Muscle layer of colon (tissue), 2 donors: ENCODE measurements at regions not wholly inside any gene's neighbourhood (a gene's known extent, or its start where the extent isn't known, plus 50 kb on each side); places are given as distances from the start of the nearest gene placed in this dataset.

Experiments used
- H3K27ac ChIP-seq: one replicate; pipeline ENCODE4 v1.7.0; 2013; ENCODE audit warnings: low read depth, mild to moderate bottlenecking, low read length, moderate library complexity
- H3K27me3 ChIP-seq, 2 donors: one replicate each; pipeline ENCODE4 v1.7.0; 2013; ENCODE audit warnings: low read length in 2 of 2, mild to moderate bottlenecking in 2 of 2; ENCODE audit not compliant: insufficient read depth in 2 of 2, control insufficient read depth in 1 of 2
- H3K36me3 ChIP-seq: one replicate; pipeline ENCODE4 v1.7.0; 2013; ENCODE audit warnings: mild to moderate bottlenecking, low read length; ENCODE audit not compliant: insufficient read depth
- H3K4me1 ChIP-seq: one replicate; pipeline ENCODE4 v1.7.0; 2013; ENCODE audit warnings: mild to moderate bottlenecking, low read length; ENCODE audit not compliant: insufficient read depth
- H3K4me3 ChIP-seq, 2 donors: one replicate each; pipeline ENCODE4 v1.7.0; 2013; ENCODE audit warnings: low read length in 2 of 2, low read depth in 1 of 2, mild to moderate bottlenecking in 1 of 2, moderate library complexity in 1 of 2
- H3K9ac ChIP-seq: one replicate; pipeline ENCODE4 v1.7.0; 2013; ENCODE audit warnings: low read length
- H3K9me3 ChIP-seq: one replicate; pipeline ENCODE4 v1.7.0; 2013; ENCODE audit warnings: mild to moderate bottlenecking, low read length
- donor health status: abdominal sarcoma.
- donor health status: Adenocarcinoma of cecum.

- Histone ChIP-seq H3K9ac (no peak overlapping the region), H3K27ac (no peak overlapping the region), H3K4me1 (no peaks in the 10 kb centered on the region), H3K4me3 (no peak overlapping the region), H3K27me3 (no peaks in the 10 kb centered on the region), H3K36me3 (no peaks in the 10 kb centered on the region), H3K9me3 (no peaks in the 10 kb centered on the region)
Measured at GRCh38 chr11:134538742-134539141, 126.7 kb upstream of the B3GAT1 start.

- Histone ChIP-seq H3K27ac (no peak overlapping the region), H3K9ac (no peak overlapping the region), H3K36me3 (no peaks in the 10 kb centered on the region), H3K4me1 (no peaks in the 10 kb centered on the region), H3K9me3 (no peaks in the 10 kb centered on the region), H3K27me3 (no peaks in the 10 kb centered on the region), H3K4me3 (no peak overlapping the region)
Measured at GRCh38 chr11:134537941-134538340, 125.9 kb upstream of the B3GAT1 start.

- Histone ChIP-seq H3K9me3 (no peaks in the 10 kb centered on the region), H3K4me3 (no peak overlapping the region), H3K27me3 (no peaks in the 10 kb centered on the region), H3K27ac (no peak overlapping the region), H3K4me1 (no peaks in the 10 kb centered on the region), H3K36me3 (no peaks in the 10 kb centered on the region), H3K9ac (no peak overlapping the region)
Measured at GRCh38 chr11:134537296-134537695, 125.3 kb upstream of the B3GAT1 start.

GRCh38 chr11:134536677-134537076, 124.6 kb upstream of the B3GAT1 start:
- no peaks in the 10 kb centered on the region for H3K36me3 ChIP-seq
- no peak overlapping the region for H3K27ac ChIP-seq
- no peaks in the 10 kb centered on the region for H3K9me3 ChIP-seq
- no peaks in the 10 kb centered on the region for H3K4me1 ChIP-seq
- no peak overlapping the region for H3K9ac ChIP-seq
- no peak overlapping the region for H3K4me3 ChIP-seq
- no peaks in the 10 kb centered on the region for H3K27me3 ChIP-seq

- Histone ChIP-seq H3K4me3 (no peak overlapping the region), H3K36me3 (no peaks in the 10 kb centered on the region), H3K9me3 (no peaks in the 10 kb centered on the region), H3K4me1 (no peaks in the 10 kb centered on the region), H3K27ac (no peak overlapping the region), H3K9ac (no peak overlapping the region), H3K27me3 (no peaks in the 10 kb centered on the region)
Measured at GRCh38 chr11:134536219-134536618, 124.2 kb upstream of the B3GAT1 start.

DNA sequence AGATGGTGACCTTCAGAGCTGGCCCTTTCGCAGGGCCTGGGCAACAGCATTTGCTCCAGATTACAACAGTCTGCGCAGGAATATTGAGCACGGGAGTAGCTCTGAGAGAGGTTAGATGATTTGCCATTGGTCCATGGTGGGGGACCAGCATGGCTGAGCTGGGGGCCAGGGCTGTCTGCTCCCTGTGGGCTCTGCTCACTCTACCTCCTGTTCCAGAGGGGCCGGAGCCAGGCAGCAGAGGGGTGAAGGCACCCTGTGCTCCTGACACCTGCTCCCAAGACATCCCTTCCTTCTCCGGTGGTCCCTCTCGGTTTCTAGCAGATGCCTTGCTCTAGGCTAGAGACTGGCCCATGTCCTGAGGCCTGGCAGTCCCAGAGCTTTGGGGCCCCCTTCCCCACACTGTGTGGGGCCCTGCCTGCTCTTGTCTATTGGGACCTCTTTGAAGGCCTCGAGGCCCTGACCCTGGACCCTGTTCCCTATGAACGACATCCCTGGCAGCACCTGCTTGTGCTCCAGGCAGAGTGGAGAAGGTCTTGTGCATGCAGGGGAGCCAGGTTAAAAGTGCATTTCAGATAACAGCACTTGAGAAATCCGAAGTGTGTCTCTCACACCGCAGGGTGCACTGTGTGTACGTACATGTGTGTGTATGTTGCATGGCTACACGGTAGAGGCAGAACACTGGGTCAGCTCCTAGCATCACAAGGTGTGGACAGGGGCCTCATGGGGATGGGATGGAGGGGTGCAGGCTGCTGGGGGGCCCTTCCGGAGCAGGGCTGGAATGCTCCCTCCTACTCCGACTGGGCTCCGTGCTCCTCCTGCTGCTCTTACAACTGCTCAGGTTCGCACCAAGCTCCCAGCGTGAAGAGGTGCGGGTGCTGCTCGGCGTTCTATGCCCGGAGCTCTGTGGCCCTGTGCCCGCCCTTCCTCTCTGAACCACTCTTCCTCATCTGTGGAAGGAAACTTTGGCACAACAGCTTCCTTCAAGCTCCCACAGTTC, 123.3 kb upstream of the B3GAT1 start:
- H3K27me3 ChIP-seq = no peaks in the 10 kb centered on the region
- no peak overlapping the region for H3K4me3 ChIP-seq
- H3K9me3 ChIP-seq = no peaks in the 10 kb centered on the region
- H3K9ac ChIP-seq = no peak overlapping the region
- H3K27ac ChIP-seq = no peak overlapping the region
- no peaks in the 10 kb centered on the region for H3K36me3 ChIP-seq
- H3K4me1 ChIP-seq = no peaks in the 10 kb centered on the region

DNA sequence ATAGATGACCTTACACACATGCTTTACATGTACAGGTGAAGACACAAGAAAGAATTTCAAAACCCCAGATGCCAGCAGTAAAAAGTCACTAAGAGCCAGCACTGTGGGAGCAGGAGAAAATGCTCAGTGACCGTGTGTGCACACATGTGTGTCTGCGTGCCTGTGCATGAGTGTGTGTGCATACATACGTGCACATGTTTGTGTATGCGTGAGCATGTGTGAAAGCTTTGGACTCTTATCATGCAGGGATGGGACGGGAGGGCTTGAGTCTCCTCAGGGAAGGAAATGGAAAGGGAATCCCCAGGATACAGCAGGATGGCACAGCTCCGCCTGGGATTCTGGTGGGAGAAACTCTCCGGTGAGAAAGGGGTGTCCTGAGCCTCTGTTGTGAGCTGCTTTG, 121.5 kb upstream of the B3GAT1 start:
- H3K4me3 ChIP-seq = no peak overlapping the region
- no peaks in the 10 kb centered on the region for H3K36me3 ChIP-seq
- no peaks in the 10 kb centered on the region for H3K4me1 ChIP-seq
- H3K9me3 ChIP-seq = no peaks in the 10 kb centered on the region
- no peak overlapping the region for H3K9ac ChIP-seq
- no peak overlapping the region for H3K27ac ChIP-seq
- no peaks in the 10 kb centered on the region for H3K27me3 ChIP-seq

GRCh38 chr11:134532921-134533421, 120.9 kb upstream of the B3GAT1 start:
- Histone ChIP-seq H3K4me1 (no peaks in the 10 kb centered on the region), H3K9me3 (no peaks in the 10 kb centered on the region), H3K27me3 (peaks cover 0 to under 1% of the 10 kb centered on the region in 2 donors), H3K9ac (no peak overlapping the region), H3K4me3 (no peak overlapping the region), H3K27ac (no peak overlapping the region), H3K36me3 (no peaks in the 10 kb centered on the region)

DNA sequence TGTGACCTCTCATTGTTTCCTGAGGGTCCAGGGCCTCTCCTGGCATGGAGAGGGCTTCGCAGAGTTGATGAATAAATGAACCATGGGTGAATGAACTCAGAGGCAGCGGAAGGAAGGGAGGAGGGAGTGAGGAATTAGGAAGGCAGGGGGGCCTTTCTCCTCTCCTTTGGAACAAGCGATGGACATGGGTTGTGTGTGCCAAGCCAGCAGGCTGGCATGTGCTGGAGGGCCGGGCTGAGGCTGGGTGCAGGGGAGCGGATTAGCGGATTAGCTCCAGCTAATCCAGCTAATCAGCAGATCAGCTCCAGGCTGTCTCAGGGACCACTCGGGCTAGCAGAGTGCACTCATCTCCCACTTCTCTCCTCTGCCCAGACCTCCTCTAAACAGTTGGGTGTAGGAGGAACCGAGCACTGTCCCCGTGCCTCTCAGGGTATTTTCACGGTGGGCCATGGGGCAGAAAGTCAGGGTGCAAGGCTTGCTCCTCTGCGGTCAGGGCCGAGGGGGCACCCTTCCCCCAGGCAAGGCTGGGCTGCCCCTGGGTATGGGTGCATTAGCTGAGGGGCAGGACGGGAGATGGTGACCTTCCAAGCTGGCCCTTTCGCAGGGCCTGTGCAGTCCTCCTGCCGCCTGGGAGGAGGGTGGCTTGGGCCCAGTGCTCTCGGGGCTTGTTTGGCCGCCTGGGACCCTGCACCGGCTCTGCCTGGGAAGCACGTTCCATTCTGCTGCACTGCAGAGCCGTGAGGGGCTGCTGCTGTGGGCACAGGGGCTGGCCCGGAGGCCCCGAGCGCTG, 120.3 kb upstream of the B3GAT1 start:
- no peaks in the 10 kb centered on the region for H3K36me3 ChIP-seq

DNA sequence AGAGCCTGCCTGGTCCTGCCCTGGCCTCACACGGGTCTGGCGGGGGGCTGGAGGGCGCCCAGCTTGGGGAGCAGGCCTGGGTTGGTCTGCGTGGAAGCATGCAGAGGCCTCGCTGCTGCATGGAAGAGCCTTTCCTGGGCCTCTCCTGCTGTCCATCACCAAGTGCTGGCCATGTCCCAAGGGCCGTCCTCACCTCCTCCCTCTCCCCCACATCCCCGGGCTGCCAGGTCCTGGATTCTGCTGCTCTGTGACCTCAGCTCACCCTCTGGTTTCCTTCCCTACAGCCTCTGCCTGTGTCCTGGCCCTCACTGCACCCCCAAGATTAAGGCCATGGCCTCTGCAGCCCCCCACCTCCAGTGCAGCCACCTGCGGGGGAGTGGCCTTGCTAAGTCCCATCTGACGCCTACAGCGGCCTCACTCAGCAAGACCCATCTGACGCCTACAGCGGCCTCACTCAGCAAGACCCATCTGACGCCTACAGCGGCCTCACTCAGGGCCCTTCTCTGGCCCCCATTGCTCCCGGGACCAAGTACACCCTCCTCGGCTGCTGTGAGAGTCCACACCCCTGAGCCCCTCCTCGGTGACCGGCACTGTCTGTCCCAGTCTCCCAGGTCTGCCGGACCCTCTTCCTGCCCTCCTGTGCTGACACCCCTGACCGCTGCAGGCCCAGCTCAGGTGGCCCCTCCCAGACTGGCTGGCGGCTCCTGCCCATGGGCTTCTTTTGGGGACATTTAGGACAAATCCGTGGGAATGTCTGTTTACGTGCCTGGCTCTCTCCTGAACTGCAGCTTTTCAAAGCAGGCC, 119.5 kb upstream of the B3GAT1 start:
- Histone ChIP-seq H3K27me3 (peaks cover 0 to 5% of the 10 kb centered on the region in 2 donors), H3K9me3 (no peaks in the 10 kb centered on the region), H3K4me3 (no peak overlapping the region), H3K4me1 (no peaks in the 10 kb centered on the region), H3K9ac (no peak overlapping the region), H3K27ac (no peak overlapping the region), H3K36me3 (no peaks in the 10 kb centered on the region)

More for the DNA sequence above, 120.3 kb upstream of the B3GAT1 start:
- Histone ChIP-seq H3K27me3 (peaks cover 0 to 5% of the 10 kb centered on the region in 2 donors), H3K9ac (no peak overlapping the region), H3K27ac (no peak overlapping the region), H3K9me3 (no peaks in the 10 kb centered on the region), H3K4me3 (no peak overlapping the region), H3K4me1 (no peaks in the 10 kb centered on the region)
